ENCODE measurements at regions not wholly inside any gene's neighbourhood (a gene's known extent, or its start where the extent isn't known, plus 50 kb on each side); places are given as distances from the start of the nearest gene placed in this dataset.

- H3K4me3 ChIP-seq (replicated peaks in 1 of 2; ENCODE audit: low read depth in 2 of 2, low read length in 2 of 2) = no peak overlapping the region
- no peak for DNase-seq (ENCODE audit: low read depth in 2 of 2)
- no peak for TF ChIP-seq CTCF (IDR thresholded peaks at IDR 0.05; ENCODE audit: low read depth, low read length)
Measured at GRCh38 chr6:56854086-56854485, 100.8 kb upstream of the BEND6 start.

- no peak for TF ChIP-seq CTCF (IDR thresholded peaks at IDR 0.05; ENCODE audit: low read depth, low read length)
- no peak for DNase-seq (ENCODE audit: low read depth in 2 of 2)
- no peak overlapping the region for H3K4me3 ChIP-seq (replicated peaks in 1 of 2; ENCODE audit: low read depth in 2 of 2, low read length in 2 of 2)
Measured at GRCh38 chr6:56853541-56853940, 101.4 kb upstream of the BEND6 start.

- no peak for TF ChIP-seq CTCF (IDR thresholded peaks at IDR 0.05; ENCODE audit: low read depth, low read length)
- peak overlapping the region in 1 of 2 donors; percentile 80 for H3K4me3 ChIP-seq (replicated peaks in 1 of 2; ENCODE audit: low read depth in 2 of 2, low read length in 2 of 2)
- no peak for DNase-seq (ENCODE audit: low read depth in 2 of 2)
Measured at GRCh38 chr6:56852260-56853010, 102.5 kb upstream of the BEND6 start.

GRCh38 chr6:56851541-56852259 lies 103.2 kb upstream of the BEND6 start:
- peak; percentile 89 to 93 for DNase-seq (ENCODE audit: low read depth in 2 of 2)
- peak overlapping the region; percentile 53 to 80 for H3K4me3 ChIP-seq (replicated peaks in 1 of 2; ENCODE audit: low read depth in 2 of 2, low read length in 2 of 2)
- peak; percentile 55 for TF ChIP-seq CTCF (IDR thresholded peaks at IDR 0.05; ENCODE audit: low read depth, low read length)

GRCh38 chr6:56851074-56851473 lies 103.8 kb upstream of the BEND6 start:
- TF ChIP-seq CTCF (IDR thresholded peaks at IDR 0.05; ENCODE audit: low read depth, low read length) = no peak
- H3K4me3 ChIP-seq (replicated peaks in 1 of 2; ENCODE audit: low read depth in 2 of 2, low read length in 2 of 2) = peak overlapping the region; percentile 53 to 80

GRCh38 chr6:56850626-56851025 lies 104.3 kb upstream of the BEND6 start:
- TF ChIP-seq CTCF (IDR thresholded peaks at IDR 0.05; ENCODE audit: low read depth, low read length) = no peak
- peak overlapping the region; percentile 53 to 80 for H3K4me3 ChIP-seq (replicated peaks in 1 of 2; ENCODE audit: low read depth in 2 of 2, low read length in 2 of 2)
- DNase-seq (ENCODE audit: low read depth in 2 of 2) = no peak

More at GRCh38 chr6:56851074-56851473, 103.8 kb upstream of the BEND6 start:
- peak in 1 of 2 donors; percentile 67 for DNase-seq (ENCODE audit: low read depth in 2 of 2)
